CD4-positive, alpha-beta T cell (primary cell): ENCODE measurements at regions not wholly inside any gene's neighbourhood (a gene's known extent, or its start where the extent isn't known, plus 50 kb on each side); places are given as distances from the start of the nearest gene placed in this dataset.

ENCODE experiments used
- ATAC-seq: fragments of 200-7000 bp; cut with Tn5 transposase; one replicate; pipeline ENCODE4 v1.10.0; 2022; ENCODE audit warnings: mild to moderate bottlenecking; ENCODE audit not compliant: poor library complexity
- CTCF ChIA-PET: fragments of 350-600 bp; sonication (Branson Sonifier 250); formaldehyde crosslinking; loops from one replicate; lab custom pipeline; 2021; ENCODE audit warnings: antibody characterized with exemption, inconsistent platforms; lab: Charles Lee
- POLR2A ChIA-PET: fragments of 350-600 bp; sonication (Branson Sonifier 250); formaldehyde crosslinking; loops from one replicate; lab custom pipeline; 2021; ENCODE audit warnings: antibody characterized with exemption, inconsistent platforms; lab: Charles Lee
- DNase-seq, 14 experiments: peaks; one replicate each; pipeline ENCODE4 v3.0.0-alpha.2; 2013 to 2020; ENCODE audit warnings: mixed read lengths in 2 of 14
- H3K27ac ChIP-seq, 2 donors: one replicate each; pipeline versions ENCODE4 v1.5.1 to v1.7.0; 2013; ENCODE audit warnings: low read length in 2 of 2, low read depth in 1 of 2, mild to moderate bottlenecking in 1 of 2
- H3K27me3 ChIP-seq, 2 experiments: 1 replicate in 1 of 2; 2 replicates in 1 of 2; pipeline versions ENCODE4 v1.6.1 to v1.7.0; 2013; ENCODE audit warnings: low read length in 2 of 2, control low read depth in 1 of 2, mild to moderate bottlenecking in 1 of 2, moderate library complexity in 1 of 2; ENCODE audit not compliant: insufficient read depth in 2 of 2, control insufficient read depth in 1 of 2
- H3K36me3 ChIP-seq: one replicate; pipeline ENCODE4 v1.6.1; 2013; ENCODE audit warnings: low read length, control low read depth; ENCODE audit not compliant: insufficient read depth
- H3K4me1 ChIP-seq: one replicate; pipeline ENCODE4 v1.6.1; 2013; ENCODE audit warnings: low read length, control low read depth; ENCODE audit not compliant: insufficient read depth
- H3K4me3 ChIP-seq: one replicate; pipeline ENCODE4 v1.5.1; 2013; ENCODE audit warnings: mild to moderate bottlenecking, low read length, moderate library complexity
- H3K9me3 ChIP-seq, 2 experiments: 1 replicate in 1 of 2; 2 replicates in 1 of 2; pipeline versions ENCODE4 v1.6.1 to v1.7.0; 2013; ENCODE audit warnings: low read length in 2 of 2, mild to moderate bottlenecking in 2 of 2, control low read depth in 1 of 2, moderate library complexity in 1 of 2; ENCODE audit not compliant: control insufficient read depth in 1 of 2, insufficient read depth in 1 of 2
- H3K27ac Mint-ChIP-seq: one replicate; pipeline ENCODE4 v1.8.0; 2020; ENCODE audit warnings: mixed read lengths
- H3K27me3 Mint-ChIP-seq: one replicate; pipeline ENCODE4 v1.8.0; 2021; ENCODE audit warnings: mixed read lengths
- H3K36me3 Mint-ChIP-seq: one replicate; pipeline ENCODE4 v1.8.0; 2021; ENCODE audit warnings: low read depth, mixed read lengths
- H3K4me1 Mint-ChIP-seq: one replicate; pipeline ENCODE4 v1.8.0; 2021; ENCODE audit warnings: low read depth, mixed read lengths
- H3K4me3 Mint-ChIP-seq: one replicate; pipeline ENCODE4 v1.8.0; 2020; ENCODE audit warnings: mild to moderate bottlenecking, mixed read lengths
- H3K9me3 Mint-ChIP-seq: one replicate; pipeline ENCODE4 v1.8.0; 2020; ENCODE audit warnings: mixed read lengths
- intact Hi-C, 2 experiments: fragments of 100-400 bp; cut with DNase I in 1 of 2; cut with micrococcal nuclease in 1 of 2; formaldehyde crosslinking; loops; one replicate each; pipeline versions ENCODE4 v1.15.1 to v1.9.0; 2023 to 2025; cut with DNase I, micrococcal nuclease
- TF ChIP-seq, protein P1 (sequence below): fragments of 200-600 bp; IDR thresholded peaks from one replicate; pipeline ENCODE4 v1.8.0; 2022; ENCODE audit warnings: antibody characterized with exemption, mild to moderate bottlenecking

DNA sequence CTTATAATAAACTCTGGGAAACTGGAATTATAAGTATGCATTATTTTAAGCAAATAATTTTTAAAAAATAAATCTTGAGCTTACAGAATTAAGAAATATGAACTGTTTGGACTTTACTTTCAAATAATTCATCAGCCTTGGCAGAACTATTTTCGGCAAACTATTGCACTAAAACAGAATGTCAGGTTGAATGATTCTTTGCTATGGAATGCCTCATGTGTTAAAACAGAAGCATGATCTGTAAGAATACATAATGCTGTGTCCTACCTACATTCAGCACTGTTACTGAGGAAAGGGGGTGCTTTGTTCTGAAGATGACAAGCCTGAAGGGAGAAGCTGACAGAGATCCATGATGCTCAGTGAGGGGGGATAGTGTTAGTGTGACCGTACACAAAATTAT is 55.6 kb upstream of the EXOC1L start:
- H3K27ac Mint-ChIP-seq: no peak overlapping the region
- TF ChIP-seq, protein P1, sequence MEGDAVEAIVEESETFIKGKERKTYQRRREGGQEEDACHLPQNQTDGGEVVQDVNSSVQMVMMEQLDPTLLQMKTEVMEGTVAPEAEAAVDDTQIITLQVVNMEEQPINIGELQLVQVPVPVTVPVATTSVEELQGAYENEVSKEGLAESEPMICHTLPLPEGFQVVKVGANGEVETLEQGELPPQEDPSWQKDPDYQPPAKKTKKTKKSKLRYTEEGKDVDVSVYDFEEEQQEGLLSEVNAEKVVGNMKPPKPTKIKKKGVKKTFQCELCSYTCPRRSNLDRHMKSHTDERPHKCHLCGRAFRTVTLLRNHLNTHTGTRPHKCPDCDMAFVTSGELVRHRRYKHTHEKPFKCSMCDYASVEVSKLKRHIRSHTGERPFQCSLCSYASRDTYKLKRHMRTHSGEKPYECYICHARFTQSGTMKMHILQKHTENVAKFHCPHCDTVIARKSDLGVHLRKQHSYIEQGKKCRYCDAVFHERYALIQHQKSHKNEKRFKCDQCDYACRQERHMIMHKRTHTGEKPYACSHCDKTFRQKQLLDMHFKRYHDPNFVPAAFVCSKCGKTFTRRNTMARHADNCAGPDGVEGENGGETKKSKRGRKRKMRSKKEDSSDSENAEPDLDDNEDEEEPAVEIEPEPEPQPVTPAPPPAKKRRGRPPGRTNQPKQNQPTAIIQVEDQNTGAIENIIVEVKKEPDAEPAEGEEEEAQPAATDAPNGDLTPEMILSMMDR: no peak
- H3K9me3 ChIP-seq: no peaks in the 10 kb centered on the region
- H3K4me3 Mint-ChIP-seq: no peak overlapping the region
- H3K4me1 Mint-ChIP-seq: no peaks in the 10 kb centered on the region
- H3K36me3 Mint-ChIP-seq: no peaks in the 10 kb centered on the region
- H3K4me3 ChIP-seq: no peak overlapping the region
- CTCF ChIA-PET: no interaction called here
- no peaks in the 10 kb centered on the region for H3K27me3 ChIP-seq
- ATAC-seq (no peak), DNase-seq (no peak)
- H3K9me3 Mint-ChIP-seq: no peaks in the 10 kb centered on the region
- H3K4me1 ChIP-seq: no peaks in the 10 kb centered on the region
- intact Hi-C loops: no loop called here
- no peak overlapping the region for H3K27ac ChIP-seq
- no peaks in the 10 kb centered on the region for H3K36me3 ChIP-seq
- POLR2A ChIA-PET: no interaction called here
- H3K27me3 Mint-ChIP-seq: peaks cover 29% of the 10 kb centered on the region

DNA sequence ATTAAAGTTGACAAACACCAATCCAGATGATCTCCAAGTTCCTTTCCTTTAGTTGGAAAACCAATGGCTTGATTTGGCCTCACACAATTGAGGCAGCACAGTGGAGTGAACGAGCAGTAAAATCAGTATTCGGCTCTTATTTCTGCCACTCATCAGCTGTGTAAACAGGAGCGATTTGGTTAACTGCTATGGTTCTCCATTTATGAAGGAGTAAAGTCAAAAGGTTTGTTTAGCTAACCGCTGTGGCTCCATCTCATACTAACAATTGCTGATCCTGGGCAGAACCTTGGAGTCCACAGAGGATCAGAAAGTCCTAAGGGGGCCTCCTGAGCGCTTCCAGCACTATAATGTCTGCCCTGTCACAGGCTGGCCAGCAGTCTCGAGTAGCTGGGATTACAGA is 54.5 kb upstream of the EXOC1L start:
- Mint-ChIP-seq H3K27me3 (peaks cover 34% of the 10 kb centered on the region), H3K36me3 (no peaks in the 10 kb centered on the region), H3K4me1 (no peaks in the 10 kb centered on the region), H3K27ac (no peak overlapping the region), H3K9me3 (no peaks in the 10 kb centered on the region), H3K4me3 (no peak overlapping the region)
- Histone ChIP-seq H3K36me3 (no peaks in the 10 kb centered on the region), H3K4me1 (no peaks in the 10 kb centered on the region), H3K27me3 (no peaks in the 10 kb centered on the region), H3K27ac (no peak overlapping the region), H3K4me3 (no peak overlapping the region), H3K9me3 (no peaks in the 10 kb centered on the region)
- intact Hi-C loops: no loop called here
- ATAC-seq (no peak), DNase-seq (no peak)
- ChIA-PET POLR2A (no interaction called here), CTCF (no interaction called here)
- TF ChIP-seq, protein P1: no peak

DNA sequence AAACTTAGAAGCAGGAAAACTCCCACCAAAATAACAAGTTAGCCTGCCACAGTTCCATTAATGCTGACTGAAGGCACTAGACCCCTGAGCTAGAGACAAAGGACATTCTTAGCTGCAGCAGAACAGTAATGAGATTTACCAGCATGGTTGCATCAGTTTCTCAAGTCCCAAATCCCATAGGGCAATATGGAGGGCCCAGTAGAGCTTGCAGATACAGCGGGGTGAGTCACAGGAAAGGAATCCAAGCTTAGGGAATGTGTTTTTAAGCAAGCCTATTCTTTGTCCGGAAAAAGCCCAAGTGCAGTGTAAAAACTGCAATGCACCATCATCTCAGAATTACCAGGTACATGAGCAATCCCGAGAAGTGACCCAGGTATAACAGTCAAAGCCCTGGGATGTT is 51.3 kb upstream of the EXOC1L start:
- no peak overlapping the region for H3K27ac ChIP-seq
- H3K9me3 ChIP-seq: no peaks in the 10 kb centered on the region
- no peaks in the 10 kb centered on the region for H3K27me3 ChIP-seq
- POLR2A ChIA-PET: no interaction called here
- Mint-ChIP-seq H3K36me3 (no peaks in the 10 kb centered on the region), H3K4me3 (no peak overlapping the region), H3K27ac (no peak overlapping the region), H3K9me3 (no peaks in the 10 kb centered on the region), H3K27me3 (peaks cover 41% of the 10 kb centered on the region), H3K4me1 (no peaks in the 10 kb centered on the region)
- DNase-seq (no peak), ATAC-seq (no peak)
- intact Hi-C loops: no loop called here
- no peaks in the 10 kb centered on the region for H3K4me1 ChIP-seq
- TF ChIP-seq, protein P1: no peak
- no peak overlapping the region for H3K4me3 ChIP-seq
- CTCF ChIA-PET: interaction anchor here (0.9 kb wide), 1 partner anchor 9 kb away, joined by 3 read pairs; no protein-coding TSS in a partner anchor
- H3K36me3 ChIP-seq: no peaks in the 10 kb centered on the region
